Activated naive CD8-positive, alpha-beta T cell (primary cell): ENCODE measurements at regions not wholly inside any gene's neighbourhood (a gene's known extent, or its start where the extent isn't known, plus 50 kb on each side); places are given as distances from the start of the nearest gene placed in this dataset.

ENCODE experiments used
- H3K27ac Mint-ChIP-seq: one replicate; pipeline ENCODE4 v1.8.0; 2021; ENCODE audit warnings: mixed read lengths
- H3K27me3 Mint-ChIP-seq: one replicate; pipeline ENCODE4 v1.8.0; 2021; ENCODE audit warnings: mixed read lengths
- H3K36me3 Mint-ChIP-seq: one replicate; pipeline ENCODE4 v1.8.0; 2021; ENCODE audit warnings: mixed read lengths
- H3K4me1 Mint-ChIP-seq: one replicate; pipeline ENCODE4 v1.8.0; 2021; ENCODE audit warnings: low read depth, mixed read lengths
- H3K4me3 Mint-ChIP-seq: one replicate; pipeline ENCODE4 v1.8.0; 2021; ENCODE audit warnings: mild to moderate bottlenecking, mixed read lengths
- H3K9me3 Mint-ChIP-seq: one replicate; pipeline ENCODE4 v1.8.0; 2021; ENCODE audit warnings: low read depth, mixed read lengths

GRCh38 chr2:19743641-19744040, 158.1 kb downstream of the TTC32 start:
- Mint-ChIP-seq H3K27ac (no peak overlapping the region), H3K4me3 (no peak overlapping the region), H3K36me3 (no peaks in the 10 kb centered on the region), H3K9me3 (no peaks in the 10 kb centered on the region), H3K27me3 (peaks cover 2% of the 10 kb centered on the region), H3K4me1 (no peaks in the 10 kb centered on the region)

GRCh38 chr2:19742872-19743271, 158.9 kb downstream of the TTC32 start:
- Mint-ChIP-seq H3K9me3 (no peaks in the 10 kb centered on the region), H3K36me3 (no peaks in the 10 kb centered on the region), H3K4me1 (no peaks in the 10 kb centered on the region), H3K4me3 (no peak overlapping the region), H3K27ac (no peak overlapping the region), H3K27me3 (peaks cover 2% of the 10 kb centered on the region)

GRCh38 chr2:19739256-19739655, 162.5 kb downstream of the TTC32 start:
- H3K4me1 Mint-ChIP-seq: no peaks in the 10 kb centered on the region
- H3K36me3 Mint-ChIP-seq: no peaks in the 10 kb centered on the region
- no peak overlapping the region for H3K27ac Mint-ChIP-seq
- H3K27me3 Mint-ChIP-seq: peaks cover 6% of the 10 kb centered on the region
- no peaks in the 10 kb centered on the region for H3K9me3 Mint-ChIP-seq
- no peak overlapping the region for H3K4me3 Mint-ChIP-seq

GRCh38 chr2:19738707-19739106, 163.1 kb downstream of the TTC32 start:
- Mint-ChIP-seq H3K36me3 (no peaks in the 10 kb centered on the region), H3K27ac (no peak overlapping the region), H3K9me3 (no peaks in the 10 kb centered on the region), H3K4me3 (no peak overlapping the region), H3K4me1 (no peaks in the 10 kb centered on the region), H3K27me3 (peaks cover 6% of the 10 kb centered on the region)

GRCh38 chr2:19736191-19736831, 165.5 kb downstream of the TTC32 start:
- no peaks in the 10 kb centered on the region for H3K4me1 Mint-ChIP-seq
- H3K36me3 Mint-ChIP-seq: no peaks in the 10 kb centered on the region
- no peaks in the 10 kb centered on the region for H3K9me3 Mint-ChIP-seq
- peaks cover 6% of the 10 kb centered on the region for H3K27me3 Mint-ChIP-seq
- no peak overlapping the region for H3K4me3 Mint-ChIP-seq
- H3K27ac Mint-ChIP-seq: no peak overlapping the region

- Mint-ChIP-seq H3K27ac (no peak overlapping the region), H3K4me3 (no peak overlapping the region), H3K36me3 (no peaks in the 10 kb centered on the region), H3K27me3 (peaks cover 3% of the 10 kb centered on the region), H3K4me1 (no peaks in the 10 kb centered on the region), H3K9me3 (no peaks in the 10 kb centered on the region)
Measured at GRCh38 chr2:19733951-19734425, 167.8 kb downstream of the TTC32 start.

- H3K36me3 Mint-ChIP-seq: no peaks in the 10 kb centered on the region
- peaks cover 3% of the 10 kb centered on the region for H3K27me3 Mint-ChIP-seq
- no peak overlapping the region for H3K4me3 Mint-ChIP-seq
- no peaks in the 10 kb centered on the region for H3K4me1 Mint-ChIP-seq
- H3K9me3 Mint-ChIP-seq: no peaks in the 10 kb centered on the region
- H3K27ac Mint-ChIP-seq: no peak overlapping the region
Measured at GRCh38 chr2:19733390-19733789, 168.4 kb downstream of the TTC32 start.

- Mint-ChIP-seq H3K9me3 (no peaks in the 10 kb centered on the region), H3K4me1 (no peaks in the 10 kb centered on the region), H3K27me3 (peaks cover 1% of the 10 kb centered on the region)
Measured at GRCh38 chr2:19732255-19732654, 169.5 kb downstream of the TTC32 start.

GRCh38 chr2:19731515-19731914, 170.3 kb downstream of the TTC32 start:
- Mint-ChIP-seq H3K27me3 (peaks cover 1% of the 10 kb centered on the region), H3K9me3 (no peaks in the 10 kb centered on the region), H3K4me3 (no peak overlapping the region), H3K4me1 (no peaks in the 10 kb centered on the region), H3K36me3 (no peaks in the 10 kb centered on the region), H3K27ac (no peak overlapping the region)

More at GRCh38 chr2:19732255-19732654, 169.5 kb downstream of the TTC32 start:
- Mint-ChIP-seq H3K4me3 (no peak overlapping the region), H3K27ac (no peak overlapping the region), H3K36me3 (no peaks in the 10 kb centered on the region)

GRCh38 chr2:19731037-19731436, 170.7 kb downstream of the TTC32 start:
- H3K27ac Mint-ChIP-seq: no peak overlapping the region
- H3K36me3 Mint-ChIP-seq: no peaks in the 10 kb centered on the region
- H3K9me3 Mint-ChIP-seq: no peaks in the 10 kb centered on the region
- no peaks in the 10 kb centered on the region for H3K4me1 Mint-ChIP-seq
- no peak overlapping the region for H3K4me3 Mint-ChIP-seq
- H3K27me3 Mint-ChIP-seq: peaks cover 1% of the 10 kb centered on the region

- Mint-ChIP-seq H3K36me3 (no peaks in the 10 kb centered on the region), H3K4me1 (no peaks in the 10 kb centered on the region), H3K9me3 (no peaks in the 10 kb centered on the region), H3K27me3 (no peaks in the 10 kb centered on the region), H3K4me3 (no peak overlapping the region), H3K27ac (no peak overlapping the region)
Measured at GRCh38 chr2:19728125-19728524, 173.7 kb downstream of the TTC32 start.

- H3K9me3 Mint-ChIP-seq: no peaks in the 10 kb centered on the region
- H3K4me1 Mint-ChIP-seq: no peaks in the 10 kb centered on the region
- H3K36me3 Mint-ChIP-seq: no peaks in the 10 kb centered on the region
- no peaks in the 10 kb centered on the region for H3K27me3 Mint-ChIP-seq
- H3K27ac Mint-ChIP-seq: no peak overlapping the region
- H3K4me3 Mint-ChIP-seq: no peak overlapping the region
Measured at GRCh38 chr2:19725392-19725791, 176.4 kb downstream of the TTC32 start.

GRCh38 chr2:19723021-19723420, 178.8 kb downstream of the TTC32 start:
- Mint-ChIP-seq H3K27me3 (no peaks in the 10 kb centered on the region), H3K4me3 (no peak overlapping the region), H3K9me3 (no peaks in the 10 kb centered on the region), H3K27ac (no peak overlapping the region), H3K36me3 (no peaks in the 10 kb centered on the region), H3K4me1 (no peaks in the 10 kb centered on the region)

GRCh38 chr2:19722531-19722971, 179.2 kb downstream of the TTC32 start:
- no peaks in the 10 kb centered on the region for H3K9me3 Mint-ChIP-seq
- H3K4me3 Mint-ChIP-seq: no peak overlapping the region
- no peaks in the 10 kb centered on the region for H3K4me1 Mint-ChIP-seq
- no peaks in the 10 kb centered on the region for H3K36me3 Mint-ChIP-seq
- no peak overlapping the region for H3K27ac Mint-ChIP-seq
- H3K27me3 Mint-ChIP-seq: no peaks in the 10 kb centered on the region

- H3K9me3 Mint-ChIP-seq: no peaks in the 10 kb centered on the region
- no peaks in the 10 kb centered on the region for H3K4me1 Mint-ChIP-seq
- no peak overlapping the region for H3K27ac Mint-ChIP-seq
- H3K4me3 Mint-ChIP-seq: no peak overlapping the region
- H3K27me3 Mint-ChIP-seq: no peaks in the 10 kb centered on the region
- no peaks in the 10 kb centered on the region for H3K36me3 Mint-ChIP-seq
Measured at GRCh38 chr2:19720306-19720705, 181.5 kb downstream of the TTC32 start.

GRCh38 chr2:19719540-19719939, 182.2 kb downstream of the TTC32 start:
- Mint-ChIP-seq H3K27ac (no peak overlapping the region), H3K4me1 (no peaks in the 10 kb centered on the region), H3K36me3 (no peaks in the 10 kb centered on the region), H3K27me3 (no peaks in the 10 kb centered on the region), H3K9me3 (no peaks in the 10 kb centered on the region), H3K4me3 (no peak overlapping the region)
